IgD-negative memory B cell (primary cell): ENCODE measurements at regions not wholly inside any gene's neighbourhood (a gene's known extent, or its start where the extent isn't known, plus 50 kb on each side); places are given as distances from the start of the nearest gene placed in this dataset.
A peak's percentile ranks its signal among the peaks of the same experiment; 100 is the strongest.
"Not testable (repeated sequence)": the region's sequence is repeated elsewhere in the genome, so short reads cannot be mapped to it uniquely, and the experiment has no call there.

Experiments
- H3K27ac Mint-ChIP-seq, 3 donors: one replicate each; pipeline ENCODE4 v1.8.0; 2020 to 2022; ENCODE audit warnings: mild to moderate bottlenecking in 3 of 3, mixed read lengths in 3 of 3, moderate library complexity in 1 of 3
- H3K27me3 Mint-ChIP-seq: one replicate; pipeline ENCODE4 v1.8.0; 2021; ENCODE audit warnings: mixed read lengths
- H3K36me3 Mint-ChIP-seq: one replicate; pipeline ENCODE4 v1.8.0; 2020; ENCODE audit warnings: mild to moderate bottlenecking, mixed read lengths
- H3K4me1 Mint-ChIP-seq, 3 donors: one replicate each; pipeline ENCODE4 v1.8.0; 2020 to 2022; ENCODE audit warnings: mixed read lengths in 3 of 3, mild to moderate bottlenecking in 1 of 3
- H3K4me3 Mint-ChIP-seq, 4 donors: one replicate each; pipeline ENCODE4 v1.8.0; 2020 to 2022; ENCODE audit warnings: mild to moderate bottlenecking in 4 of 4, mixed read lengths in 4 of 4, moderate library complexity in 3 of 4
- H3K9me3 Mint-ChIP-seq, 3 donors: one replicate each; pipeline ENCODE4 v1.8.0; 2020 to 2021; ENCODE audit warnings: mixed read lengths in 3 of 3, mild to moderate bottlenecking in 1 of 3

DNA sequence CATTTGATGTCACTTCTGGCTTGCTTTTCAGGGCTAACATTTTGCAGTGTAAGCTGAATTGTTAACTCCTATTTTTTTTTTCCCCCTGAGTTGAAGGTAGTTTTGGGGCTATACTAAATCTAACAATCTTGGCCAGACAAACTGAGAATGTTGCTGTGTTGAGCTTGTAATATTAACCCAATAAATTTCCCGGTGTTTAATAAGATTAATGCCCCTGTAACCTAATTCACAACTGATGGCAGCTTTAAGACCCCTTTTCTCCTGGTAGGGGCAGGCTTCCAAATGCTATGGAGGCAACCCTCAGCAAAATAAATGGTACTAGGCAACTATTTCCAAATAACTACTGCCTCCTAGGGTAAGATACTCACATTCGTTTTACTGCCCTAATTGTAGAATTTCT is 549.6 kb upstream of the KIF2B start:
- no peak overlapping the region for H3K27ac Mint-ChIP-seq
- H3K9me3 Mint-ChIP-seq, result peaks cover 0 to 10% (median 0%) of the 10 kb centered on the region in 3 donors
- H3K36me3 Mint-ChIP-seq, result no peaks in the 10 kb centered on the region
- no peaks in the 10 kb centered on the region for H3K27me3 Mint-ChIP-seq
- H3K4me3 Mint-ChIP-seq, result no peak overlapping the region
- H3K4me1 Mint-ChIP-seq, result no peaks in the 10 kb centered on the region

DNA sequence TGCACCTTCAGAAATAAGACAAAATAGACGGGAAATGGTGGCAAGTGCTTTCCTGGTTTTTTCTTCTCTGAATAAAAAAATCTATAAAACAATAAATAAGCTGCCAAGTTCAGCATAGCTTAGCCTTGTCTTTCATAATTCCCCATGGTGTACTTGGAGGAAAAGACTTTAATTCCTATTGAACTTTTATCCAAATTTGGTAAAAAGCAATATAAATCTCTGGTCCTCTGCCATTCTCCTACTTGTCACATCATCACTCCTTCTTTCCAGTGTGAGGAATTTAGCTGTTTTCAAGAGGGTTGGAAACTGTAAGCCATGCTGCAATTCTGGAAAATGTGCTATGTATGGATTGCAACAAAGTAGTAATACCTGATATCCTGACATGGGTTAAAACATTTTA is 551.8 kb upstream of the KIF2B start:
- Mint-ChIP-seq H3K27me3 (no peaks in the 10 kb centered on the region), H3K27ac (no peak overlapping the region), H3K4me3 (no peak overlapping the region), H3K36me3 (no peaks in the 10 kb centered on the region), H3K9me3 (peaks cover 0 to 8% (median 2%) of the 10 kb centered on the region in 3 donors), H3K4me1 (no peaks in the 10 kb centered on the region)

DNA sequence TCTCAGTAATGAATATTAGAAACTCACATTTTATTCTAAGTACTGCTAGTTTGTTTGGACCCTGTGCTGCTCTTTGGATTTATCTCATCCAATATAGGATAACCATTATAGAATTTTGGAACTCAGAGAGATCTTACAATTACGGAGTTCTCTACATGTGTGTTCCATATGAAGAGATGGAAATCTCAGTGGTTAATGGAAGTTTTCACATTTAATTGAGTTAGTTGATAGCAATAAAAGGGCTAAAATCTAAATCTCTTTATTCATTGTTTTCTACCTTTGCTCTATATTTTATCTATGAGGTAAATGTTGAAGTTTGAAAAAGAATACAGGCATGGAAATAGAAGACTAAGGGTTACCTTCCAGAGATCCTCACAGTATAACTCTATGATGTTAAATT is 558.0 kb upstream of the KIF2B start:
- H3K36me3 Mint-ChIP-seq, result no peaks in the 10 kb centered on the region
- peaks cover 4 to 13% (median 8%) of the 10 kb centered on the region in 3 donors for H3K9me3 Mint-ChIP-seq
- no peak overlapping the region for H3K4me3 Mint-ChIP-seq
- H3K27me3 Mint-ChIP-seq, result no peaks in the 10 kb centered on the region
- H3K27ac Mint-ChIP-seq, result no peak overlapping the region
- H3K4me1 Mint-ChIP-seq, result no peaks in the 10 kb centered on the region

DNA sequence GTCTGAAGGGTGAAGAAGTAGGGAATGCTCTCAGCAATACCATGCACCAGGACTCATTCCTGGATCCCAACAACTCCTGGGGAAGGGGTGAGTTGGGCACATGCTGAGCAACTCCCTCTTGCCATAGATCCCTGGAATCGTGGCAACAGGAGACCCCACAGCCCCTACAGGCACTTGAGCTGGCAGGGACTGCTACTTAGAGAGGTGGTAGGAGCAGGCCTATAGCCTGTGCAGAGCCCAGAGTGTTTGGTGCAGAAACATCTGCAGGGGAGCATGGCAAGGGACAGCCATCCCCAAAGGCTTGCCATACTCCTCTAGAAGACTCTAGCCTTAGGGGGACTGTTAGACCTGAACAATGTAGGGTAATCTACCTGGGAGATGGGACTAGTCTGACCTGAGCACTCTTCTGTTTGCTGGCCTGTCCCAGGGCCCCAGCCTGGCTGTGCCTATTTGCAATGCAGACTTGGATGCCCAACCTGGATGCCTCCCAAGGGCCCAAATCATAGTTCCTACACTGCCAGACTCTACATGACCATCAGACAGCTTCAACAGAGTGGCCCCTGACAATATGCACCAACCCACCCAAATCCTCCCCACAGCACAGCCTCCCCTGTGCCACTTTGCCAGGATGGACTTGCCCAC is 568.6 kb upstream of the KIF2B start:
- Mint-ChIP-seq H3K9me3 (peaks cover 2 to 13% (median 5%) of the 10 kb centered on the region in 3 donors), H3K4me3 (no peak overlapping the region), H3K36me3 (no peaks in the 10 kb centered on the region), H3K27me3 (no peaks in the 10 kb centered on the region), H3K4me1 (peaks cover 0 to 1% (median 0%) of the 10 kb centered on the region in 3 donors), H3K27ac (peak overlapping the region in 1 of 3 donors; percentile 24)

DNA sequence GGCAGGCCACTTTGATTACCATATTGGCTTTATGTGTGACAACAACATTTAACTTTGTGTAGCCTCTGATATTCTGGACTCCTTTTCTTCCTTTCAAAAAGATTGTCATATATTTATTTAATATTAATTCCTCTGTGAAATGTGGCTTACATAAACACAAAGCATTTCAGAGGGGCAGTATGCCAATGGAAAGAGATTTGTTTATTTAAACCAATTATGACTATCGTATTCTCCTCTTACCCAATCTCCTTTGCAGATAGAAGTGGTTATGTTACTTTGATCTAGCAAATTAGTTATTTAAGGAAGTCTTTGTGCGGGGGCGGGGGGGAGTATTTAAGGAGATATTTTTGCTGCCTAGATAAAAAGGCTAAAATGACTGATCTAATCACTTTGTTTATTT is 573.7 kb upstream of the KIF2B start:
- no peak overlapping the region for H3K27ac Mint-ChIP-seq
- no peaks in the 10 kb centered on the region for H3K36me3 Mint-ChIP-seq
- no peaks in the 10 kb centered on the region for H3K4me1 Mint-ChIP-seq
- H3K27me3 Mint-ChIP-seq, result no peaks in the 10 kb centered on the region
- peaks cover 0 to 6% (median 3%) of the 10 kb centered on the region in 3 donors for H3K9me3 Mint-ChIP-seq
- no peak overlapping the region for H3K4me3 Mint-ChIP-seq

DNA sequence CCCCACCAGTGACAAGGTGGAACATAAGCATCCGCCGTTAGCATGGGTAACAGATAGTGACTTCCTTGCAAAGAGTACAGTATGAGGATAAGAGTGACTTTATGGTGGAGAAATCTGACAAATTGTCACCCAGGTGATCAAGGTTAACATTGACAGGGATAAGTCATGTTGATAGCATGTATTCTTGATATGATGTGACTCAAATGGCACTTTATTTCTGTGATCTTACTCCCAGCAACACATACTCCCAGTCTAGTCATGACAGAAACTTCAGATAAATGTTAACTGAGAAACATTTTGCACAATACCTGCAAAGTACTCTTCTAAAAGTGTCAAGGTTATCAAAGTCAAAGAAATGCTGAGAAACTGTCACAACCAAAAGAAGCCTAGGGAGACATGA is 588.6 kb upstream of the KIF2B start:
- H3K4me1 Mint-ChIP-seq, result no peaks in the 10 kb centered on the region
- no peaks in the 10 kb centered on the region for H3K27me3 Mint-ChIP-seq

DNA sequence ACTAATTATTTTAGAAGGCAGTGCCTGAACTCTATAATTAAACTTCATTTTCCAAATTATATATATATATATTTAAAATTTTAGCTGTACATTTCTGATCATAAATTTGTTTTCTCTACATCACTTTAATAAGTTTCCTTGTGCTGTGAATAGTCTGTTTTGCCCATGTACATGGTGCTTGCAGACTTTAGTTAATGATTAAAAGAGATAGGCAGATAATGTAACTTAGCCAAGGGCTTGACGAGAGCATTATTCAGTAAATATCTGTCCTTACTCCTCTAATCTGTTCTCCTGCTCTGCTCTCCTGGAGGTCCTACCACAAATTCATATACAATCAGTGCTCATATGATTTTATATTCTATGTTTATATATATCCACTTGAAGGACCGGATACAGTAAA is 595.2 kb upstream of the KIF2B start:
- Mint-ChIP-seq H3K9me3 (peaks cover 4 to 18% (median 6%) of the 10 kb centered on the region in 3 donors), H3K36me3 (no peaks in the 10 kb centered on the region)

More for the DNA sequence above, 588.6 kb upstream of the KIF2B start:
- Mint-ChIP-seq H3K27ac (no peak overlapping the region), H3K36me3 (no peaks in the 10 kb centered on the region), H3K9me3 (peaks cover 6 to 22% (median 12%) of the 10 kb centered on the region in 3 donors), H3K4me3 (no peak overlapping the region)

DNA sequence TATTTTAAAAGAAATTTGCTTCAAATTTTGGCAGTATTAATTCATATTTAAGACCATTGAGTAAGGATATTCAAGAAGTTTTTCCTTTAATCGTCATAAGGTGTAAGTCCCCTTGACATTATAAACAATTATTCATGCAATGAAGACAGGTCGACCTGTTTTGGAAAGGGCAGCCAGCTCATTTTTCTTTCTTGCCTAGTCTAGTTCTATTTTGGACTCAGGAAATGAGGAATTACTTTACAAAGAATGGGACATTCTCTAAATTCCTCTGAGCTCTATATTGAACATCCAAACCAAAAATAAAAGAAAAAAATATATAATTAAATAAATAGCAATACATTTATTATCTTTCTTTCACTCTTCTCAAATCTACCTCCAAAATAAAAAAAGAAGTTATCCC is 595.6 kb upstream of the KIF2B start:
- Mint-ChIP-seq H3K27ac (no peak overlapping the region), H3K27me3 (no peaks in the 10 kb centered on the region), H3K9me3 (peaks cover 4 to 17% (median 7%) of the 10 kb centered on the region in 3 donors), H3K36me3 (no peaks in the 10 kb centered on the region), H3K4me1 (no peaks in the 10 kb centered on the region), H3K4me3 (no peak overlapping the region)

More for the DNA sequence above, 595.2 kb upstream of the KIF2B start:
- Mint-ChIP-seq H3K4me1 (no peaks in the 10 kb centered on the region), H3K27ac (no peak overlapping the region), H3K27me3 (no peaks in the 10 kb centered on the region), H3K4me3 (no peak overlapping the region)

DNA sequence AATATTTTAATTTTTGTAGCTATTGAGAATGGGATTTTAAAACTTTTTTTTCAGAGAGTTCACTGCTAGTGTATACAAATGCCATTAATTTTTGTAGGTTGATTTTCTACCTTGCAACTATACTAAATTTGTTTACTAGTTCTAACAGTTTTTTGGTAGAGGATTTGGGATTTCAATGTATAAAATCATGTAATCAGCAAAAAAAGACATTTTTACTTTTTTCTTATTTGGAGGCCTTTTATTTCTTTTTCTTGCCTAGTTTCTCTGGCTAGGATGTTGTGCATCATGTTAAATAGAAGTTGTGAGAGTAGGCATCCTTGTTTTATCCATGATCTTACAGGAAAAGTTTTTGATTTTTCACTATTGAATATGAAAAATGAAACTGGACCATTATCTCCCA is 602.9 kb upstream of the KIF2B start:
- Mint-ChIP-seq H3K4me3 (no peak overlapping the region), H3K27me3 (no peaks in the 10 kb centered on the region), H3K36me3 (no peaks in the 10 kb centered on the region), H3K9me3 (peaks cover 4 to 24% (median 11%) of the 10 kb centered on the region in 3 donors), H3K4me1 (peaks cover 0 to 1% (median 0%) of the 10 kb centered on the region in 3 donors), H3K27ac (no peak overlapping the region)

DNA sequence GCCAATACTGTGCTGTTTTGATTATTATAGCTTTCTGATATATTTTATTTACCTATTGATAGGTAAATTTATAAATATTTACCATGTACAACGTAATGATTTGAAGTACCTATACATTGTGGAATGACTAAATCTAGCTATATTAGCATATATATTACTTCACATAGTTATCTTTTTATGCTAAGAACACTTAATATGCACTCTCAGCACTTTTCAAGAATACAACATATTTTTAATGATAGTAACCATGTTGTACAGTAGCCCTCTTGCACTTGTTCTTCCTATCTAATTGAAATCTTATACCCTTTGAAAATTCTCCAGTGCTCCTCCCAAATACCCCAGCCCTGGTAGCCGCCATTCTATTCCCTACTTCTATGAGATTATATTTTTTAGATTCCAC is 604.0 kb upstream of the KIF2B start:
- Mint-ChIP-seq H3K9me3 (peaks cover 4 to 20% (median 9%) of the 10 kb centered on the region in 3 donors), H3K36me3 (no peaks in the 10 kb centered on the region), H3K27me3 (no peaks in the 10 kb centered on the region), H3K27ac (no peak overlapping the region), H3K4me1 (peaks cover 0 to 1% (median 0%) of the 10 kb centered on the region in 3 donors), H3K4me3 (no peak overlapping the region)

DNA sequence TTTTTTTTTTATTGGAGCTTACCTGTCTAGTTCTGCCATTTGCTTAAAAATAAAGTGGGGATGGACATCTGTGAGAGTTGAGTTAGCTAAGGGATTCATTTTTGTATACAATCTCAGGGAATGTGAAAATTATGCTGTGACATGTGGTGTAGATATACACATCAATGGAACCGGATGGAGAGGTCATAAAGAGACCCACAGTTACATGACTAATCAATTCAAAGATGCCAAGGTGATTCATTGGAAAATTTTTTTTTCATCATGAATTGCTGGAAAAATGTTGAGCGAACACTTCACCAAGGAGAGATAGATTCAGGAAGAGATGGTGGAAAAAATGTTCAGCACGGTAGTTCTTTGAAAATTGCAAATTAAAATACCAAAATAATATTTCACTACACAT is 605.4 kb upstream of the KIF2B start:
- Mint-ChIP-seq H3K27ac (no peak overlapping the region), H3K4me1 (peaks cover 0 to 1% (median 0%) of the 10 kb centered on the region in 3 donors), H3K36me3 (no peaks in the 10 kb centered on the region), H3K27me3 (no peaks in the 10 kb centered on the region), H3K9me3 (peaks cover 6 to 22% (median 7%) of the 10 kb centered on the region in 3 donors), H3K4me3 (no peak overlapping the region)

DNA sequence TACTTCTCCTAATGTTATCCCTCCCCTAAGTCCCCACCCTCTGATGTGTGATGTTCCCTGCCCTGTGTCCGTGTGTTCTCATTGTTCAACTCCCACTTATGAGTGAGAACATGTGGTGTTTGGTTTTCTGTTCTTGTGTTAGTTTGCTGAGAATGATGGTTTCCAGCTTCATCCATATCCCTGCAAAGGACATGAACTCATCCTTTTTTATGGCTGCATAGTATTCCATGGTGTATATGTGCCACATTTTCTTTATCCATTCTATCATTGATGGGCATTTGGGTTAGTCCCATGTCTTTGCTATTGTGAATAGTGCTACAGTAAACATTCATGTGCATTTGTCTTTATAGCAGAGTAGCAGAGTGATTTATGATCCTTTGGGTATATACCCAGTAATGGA is 613.8 kb upstream of the KIF2B start:
- not testable (repeated sequence) for H3K36me3 Mint-ChIP-seq, H3K27ac Mint-ChIP-seq, H3K4me3 Mint-ChIP-seq, H3K4me1 Mint-ChIP-seq, H3K27me3 Mint-ChIP-seq
- H3K9me3 Mint-ChIP-seq, result peaks cover 3 to 15% (median 7%) of the 10 kb centered on the region in 3 donors

DNA sequence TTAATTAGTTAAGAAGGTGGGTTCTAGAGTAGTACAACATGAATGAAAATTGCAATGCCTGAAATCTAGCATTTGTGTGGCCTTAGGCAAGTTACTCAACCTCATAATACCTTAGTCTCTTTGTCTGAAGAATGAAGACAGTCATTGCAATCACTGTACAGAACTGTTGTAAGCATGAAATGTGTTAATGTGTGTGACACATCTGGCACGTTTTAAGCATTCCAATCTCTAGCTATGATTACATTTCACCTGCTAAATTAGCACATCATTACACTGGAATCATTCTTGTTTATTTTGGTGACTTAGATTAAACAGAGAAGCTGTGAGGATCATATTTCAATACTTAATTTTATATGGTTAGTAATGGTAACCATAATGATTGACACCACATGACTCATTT is 629.7 kb upstream of the KIF2B start:
- Mint-ChIP-seq H3K4me3 (no peak overlapping the region), H3K36me3 (no peaks in the 10 kb centered on the region), H3K27me3 (no peaks in the 10 kb centered on the region), H3K27ac (no peak overlapping the region), H3K9me3 (peaks cover 5 to 8% (median 8%) of the 10 kb centered on the region in 3 donors), H3K4me1 (no peaks in the 10 kb centered on the region)

DNA sequence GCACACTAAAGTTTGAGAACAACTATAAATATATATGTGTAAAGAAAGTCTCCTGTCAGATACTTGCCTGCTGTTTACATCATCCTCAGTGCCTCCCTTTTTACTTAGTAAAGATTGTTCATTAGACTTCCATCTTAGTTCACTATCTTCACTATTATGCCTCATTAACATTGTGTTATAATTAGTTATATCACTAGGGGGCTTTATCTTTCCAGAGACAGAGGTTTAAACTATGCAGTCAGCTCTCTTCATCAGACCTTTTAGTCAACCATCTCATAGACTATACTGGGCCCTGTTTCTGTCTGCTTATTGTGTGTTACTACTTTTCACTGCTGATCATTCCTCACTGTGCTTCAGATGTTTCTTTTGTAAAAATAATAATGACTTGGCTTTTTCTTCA is 630.8 kb upstream of the KIF2B start:
- H3K36me3 Mint-ChIP-seq, result no peaks in the 10 kb centered on the region
- H3K9me3 Mint-ChIP-seq, result peaks cover 0 to 13% (median 5%) of the 10 kb centered on the region in 3 donors
- no peak overlapping the region for H3K27ac Mint-ChIP-seq
- no peak overlapping the region for H3K4me3 Mint-ChIP-seq
- H3K27me3 Mint-ChIP-seq, result no peaks in the 10 kb centered on the region
- no peaks in the 10 kb centered on the region for H3K4me1 Mint-ChIP-seq

DNA sequence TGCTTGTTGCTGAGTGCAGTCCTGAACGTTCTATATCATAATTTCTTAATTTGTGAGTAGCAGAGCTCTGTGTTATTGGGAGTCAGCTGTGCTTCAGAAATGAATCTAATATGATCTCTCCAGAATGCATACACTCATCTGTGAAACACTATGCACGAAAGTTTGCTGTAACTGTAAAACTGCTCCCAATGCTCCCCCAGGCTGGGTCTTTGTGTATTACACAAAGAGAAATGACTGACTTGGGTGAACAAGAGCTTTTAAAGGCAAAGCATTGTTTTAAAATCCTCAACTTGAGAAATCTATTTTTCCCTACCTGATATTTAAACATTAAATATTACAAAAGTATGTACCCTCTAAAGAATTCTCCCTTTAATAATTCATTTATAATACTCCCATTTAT is 636.7 kb upstream of the KIF2B start:
- peaks cover 0 to 23% (median 4%) of the 10 kb centered on the region in 3 donors for H3K9me3 Mint-ChIP-seq
- no peaks in the 10 kb centered on the region for H3K4me1 Mint-ChIP-seq
- no peak overlapping the region for H3K4me3 Mint-ChIP-seq
- H3K27ac Mint-ChIP-seq, result no peak overlapping the region
- H3K27me3 Mint-ChIP-seq, result no peaks in the 10 kb centered on the region
- H3K36me3 Mint-ChIP-seq, result no peaks in the 10 kb centered on the region

DNA sequence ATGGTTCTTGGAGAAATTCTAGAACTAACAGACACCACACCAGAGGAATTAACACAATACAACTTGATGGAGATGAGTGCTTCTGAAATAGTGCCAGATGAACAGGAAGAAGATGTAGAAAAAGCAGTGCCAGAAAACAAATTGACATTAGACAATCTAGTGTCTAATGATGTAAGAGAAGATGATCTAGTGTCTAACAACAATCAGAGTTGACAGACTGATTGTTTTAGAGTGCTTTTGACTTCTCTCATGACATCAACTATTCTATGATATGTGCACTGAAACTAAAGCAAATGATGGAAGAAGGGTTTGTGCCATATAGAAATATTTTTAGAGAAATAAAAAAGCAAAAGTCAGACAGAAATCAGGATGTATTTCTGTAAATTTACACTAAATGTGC is 646.1 kb upstream of the KIF2B start:
- no peak overlapping the region for H3K4me3 Mint-ChIP-seq
- H3K4me1 Mint-ChIP-seq, result peaks cover 0 to 2% (median 0%) of the 10 kb centered on the region in 3 donors
- H3K36me3 Mint-ChIP-seq, result no peaks in the 10 kb centered on the region
- peaks cover 0 to 19% (median 2%) of the 10 kb centered on the region in 3 donors for H3K9me3 Mint-ChIP-seq
- no peak overlapping the region for H3K27ac Mint-ChIP-seq
- H3K27me3 Mint-ChIP-seq, result no peaks in the 10 kb centered on the region
